NCI-H510A (cell line): ENCODE measurements at regions not wholly inside any gene's neighbourhood (a gene's known extent, or its start where the extent isn't known, plus 50 kb on each side); places are given as distances from the start of the nearest gene placed in this dataset.

Experiments
- DNase-seq: peaks from one replicate; lab custom pipeline; 2025; lab: John Stamatoyannopoulos, UW

DNA sequence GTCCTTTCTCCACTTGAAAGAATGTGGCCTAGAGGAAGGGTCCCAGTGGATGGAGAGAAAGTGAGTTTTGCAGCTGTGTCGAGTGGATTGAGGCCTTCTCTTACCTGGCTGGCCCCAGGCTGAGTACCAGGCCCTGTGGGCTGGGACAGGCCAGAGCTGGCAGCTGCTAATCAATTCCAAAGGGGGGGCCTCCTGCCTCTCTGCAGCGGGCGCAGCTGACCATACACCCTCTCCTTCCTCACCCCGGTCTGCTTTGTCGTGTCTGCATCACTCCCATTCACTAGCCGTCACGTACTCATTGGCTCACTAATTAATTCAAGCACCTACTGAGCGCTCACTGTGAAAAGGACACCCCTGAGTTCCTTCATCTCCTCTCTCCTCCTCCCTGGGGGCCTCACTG lies 58.4 kb upstream of the PITX1 start:
- no peak for DNase-seq

DNA sequence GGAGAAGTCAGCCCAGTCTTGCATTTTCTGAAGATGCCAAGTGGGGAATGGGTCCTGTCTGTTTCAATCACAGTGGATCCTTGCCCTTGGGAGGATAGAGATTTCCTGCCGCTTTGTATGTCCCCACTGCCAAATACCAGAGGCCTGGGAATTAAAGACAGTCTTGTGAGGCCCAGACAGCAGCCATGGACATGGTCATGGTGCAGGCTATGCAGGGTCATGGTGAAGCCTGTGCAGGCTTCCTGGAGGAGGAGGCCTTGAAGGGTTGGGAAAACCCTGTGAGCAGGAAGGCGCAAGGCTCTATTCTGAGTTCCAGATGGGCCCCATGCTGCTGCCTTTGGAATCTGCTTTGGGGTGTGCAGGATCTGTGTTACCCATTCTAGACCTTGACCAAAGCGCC lies 57.3 kb upstream of the PITX1 start:
- no peak for DNase-seq

DNA sequence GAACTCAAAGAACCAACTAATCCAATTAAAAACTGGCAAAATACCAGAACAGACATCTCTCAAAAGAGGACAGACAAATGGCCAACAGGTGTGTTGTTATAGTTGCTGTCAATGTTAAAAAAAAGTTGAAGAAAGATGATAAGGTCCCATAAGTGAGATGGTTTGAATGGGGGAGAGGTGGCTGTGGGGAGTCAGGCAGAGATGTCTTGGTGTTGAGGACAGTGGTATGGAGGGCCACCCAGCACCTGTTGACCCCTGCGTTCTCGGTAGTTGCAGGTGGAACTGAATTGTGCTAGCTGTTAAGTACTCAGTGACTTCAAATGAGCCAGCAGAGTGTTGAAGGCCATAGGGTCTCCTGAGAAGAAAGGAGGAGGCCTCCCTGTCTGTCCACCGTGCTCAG lies 55.9 kb upstream of the PITX1 start:
- DNase-seq, result no peak

DNA sequence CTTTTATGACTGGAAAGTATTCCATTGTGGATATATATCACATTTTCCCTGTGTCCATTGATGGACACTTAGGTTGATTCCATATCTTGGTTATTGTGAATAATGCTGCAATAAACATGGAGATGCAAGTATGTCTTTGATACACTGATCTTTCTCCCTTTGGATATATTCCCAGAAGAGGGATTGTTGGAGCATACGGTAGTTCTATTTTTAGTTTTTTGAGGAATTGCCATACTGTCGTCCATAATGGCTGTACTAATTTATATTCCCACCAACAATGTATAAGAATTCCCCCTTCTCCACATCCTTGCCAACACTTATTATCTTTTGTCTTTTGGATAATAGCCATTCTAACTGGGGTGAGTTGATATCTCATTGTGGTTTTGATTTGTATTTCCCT lies 54.9 kb upstream of the PITX1 start:
- DNase-seq, result no peak

DNA sequence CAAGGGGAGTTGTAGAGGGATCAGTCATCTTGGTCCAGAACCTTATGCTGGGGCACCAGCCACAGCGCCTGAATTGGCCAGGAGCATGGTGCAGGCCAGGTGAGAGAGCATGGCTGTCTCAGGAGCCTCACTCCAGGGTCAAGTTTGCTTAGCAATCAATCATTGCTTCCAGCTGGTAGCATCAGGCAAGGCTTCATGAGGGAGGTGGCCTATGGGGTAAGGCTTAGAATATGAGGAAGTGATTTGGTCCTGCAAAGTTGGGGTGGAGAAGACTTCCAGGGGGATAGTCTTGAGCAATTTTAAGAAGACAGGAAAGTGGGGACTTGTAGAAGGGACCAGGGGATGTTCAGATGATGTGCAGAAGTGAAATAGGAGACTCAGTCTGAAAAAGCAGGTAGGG lies 53.9 kb upstream of the PITX1 start:
- DNase-seq, result no peak

DNA sequence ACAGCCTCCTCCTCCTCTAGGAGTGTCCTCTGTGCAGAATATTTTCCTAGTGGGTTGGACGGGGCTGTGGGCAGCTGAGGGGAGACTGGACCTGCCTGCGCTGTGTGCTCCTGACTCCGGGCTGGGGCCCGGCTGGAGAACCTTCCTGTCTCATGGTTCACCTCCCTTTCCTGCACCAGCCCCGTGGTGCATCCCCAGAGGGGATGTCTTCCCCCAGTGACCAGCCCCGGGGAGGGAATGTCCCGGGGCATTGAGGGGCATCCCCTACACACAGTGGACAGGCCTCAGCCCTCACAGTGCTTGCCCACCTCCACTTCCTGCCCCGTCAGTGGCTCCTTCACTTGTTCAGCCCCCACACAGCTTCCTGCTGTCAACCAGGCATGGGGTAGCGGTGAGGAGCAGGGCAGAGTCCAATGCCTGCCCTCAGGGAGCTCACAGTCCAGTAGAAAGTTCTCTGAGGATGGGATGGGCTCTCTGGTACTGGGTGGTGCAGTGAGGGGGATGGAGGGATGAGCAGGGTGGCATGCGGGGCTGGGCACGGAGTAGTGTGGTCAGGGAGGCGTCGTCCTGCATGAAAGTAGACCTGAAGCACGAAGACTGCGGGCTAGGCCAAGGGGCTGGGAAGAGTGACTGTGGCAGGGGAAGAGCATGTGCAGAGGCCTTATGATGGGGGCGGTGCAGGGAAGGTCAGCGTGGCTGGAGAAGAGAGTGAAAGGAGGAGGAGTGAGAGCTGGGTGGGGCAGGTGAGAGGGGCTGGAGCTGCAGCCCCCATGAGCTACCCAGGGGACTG lies 52.1 kb upstream of the PITX1 start:
- DNase-seq, result no peak

DNA sequence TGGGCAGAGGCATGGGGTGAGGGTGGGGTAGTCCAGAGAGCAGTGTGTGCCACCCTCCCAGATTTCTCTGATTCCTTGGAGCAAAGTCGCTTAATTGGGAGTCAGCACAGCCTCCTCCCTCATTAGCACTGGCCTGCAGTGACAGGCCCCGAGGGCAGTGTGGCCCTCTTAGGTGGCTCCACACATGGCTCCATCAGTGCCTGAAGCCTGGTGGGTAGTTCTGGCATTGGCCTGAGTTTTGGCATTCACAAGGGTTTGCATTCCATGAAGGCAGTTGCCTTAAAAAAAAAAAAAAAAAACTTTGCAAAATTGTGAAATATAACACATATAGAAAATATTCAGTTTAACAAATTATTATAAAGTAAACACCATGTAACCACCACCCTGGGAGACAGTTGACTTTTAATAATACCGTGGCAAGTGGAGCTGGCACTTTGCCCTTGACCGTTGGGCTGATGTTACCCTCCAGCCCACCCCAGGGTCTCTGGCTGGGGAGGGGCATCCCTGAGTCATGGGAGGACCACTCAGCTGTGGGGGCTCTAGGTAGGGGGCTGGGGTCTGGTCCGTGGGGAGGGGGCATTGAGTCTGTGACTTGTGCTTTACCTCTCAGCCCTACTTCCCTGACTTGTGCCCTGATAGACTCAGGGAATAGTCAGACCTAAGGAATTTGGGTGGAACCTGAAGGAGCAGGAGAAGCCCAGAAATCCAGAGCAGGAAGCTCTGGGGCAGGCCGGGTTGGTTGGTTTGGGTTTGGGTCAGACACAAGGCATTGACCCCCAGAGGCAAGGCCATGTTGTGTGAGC lies 51.3 kb upstream of the PITX1 start:
- no peak for DNase-seq
